GM21390 (cell line): ENCODE measurements at regions not wholly inside any gene's neighbourhood (a gene's known extent, or its start where the extent isn't known, plus 50 kb on each side); places are given as distances from the start of the nearest gene placed in this dataset.

Experiments used
- ATAC-seq: cut with Tn5 transposase; IDR thresholded peaks from one replicate; pipeline ENCODE4 v1.9.1; 2021; ENCODE audit not compliant: unreplicated experiment

- no peak for ATAC-seq
Measured at GRCh38 chr9:92186631-92187030, 71.4 kb upstream of the SPTLC1 start.

GRCh38 chr9:92185681-92186080 lies 70.5 kb upstream of the SPTLC1 start:
- no peak for ATAC-seq

- no peak for ATAC-seq
Measured at GRCh38 chr9:92185096-92185495, 69.9 kb upstream of the SPTLC1 start.

- no peak for ATAC-seq
Measured at GRCh38 chr9:92184041-92184564, 68.9 kb upstream of the SPTLC1 start.

- ATAC-seq, result no peak
Measured at GRCh38 chr9:92183449-92183848, 68.2 kb upstream of the SPTLC1 start.

- no peak for ATAC-seq
Measured at GRCh38 chr9:92181296-92181695, 66.1 kb upstream of the SPTLC1 start.

- ATAC-seq, result no peak
Measured at GRCh38 chr9:92180669-92181181, 65.5 kb upstream of the SPTLC1 start.

GRCh38 chr9:92180002-92180400 lies 64.8 kb upstream of the SPTLC1 start:
- ATAC-seq, result no peak

GRCh38 chr9:92179286-92180001 lies 64.2 kb upstream of the SPTLC1 start:
- ATAC-seq, result no peak

- no peak for ATAC-seq
Measured at GRCh38 chr9:92177591-92177990, 62.4 kb upstream of the SPTLC1 start.

- ATAC-seq, result no peak
Measured at GRCh38 chr9:92176800-92177185, 61.6 kb upstream of the SPTLC1 start.

- ATAC-seq, result no peak
Measured at GRCh38 chr9:92176068-92176799, 61.0 kb upstream of the SPTLC1 start.

- ATAC-seq, result no peak
Measured at GRCh38 chr9:92175441-92175840, 60.2 kb upstream of the SPTLC1 start.

GRCh38 chr9:92173318-92173717 lies 58.1 kb upstream of the SPTLC1 start:
- ATAC-seq, result peak; percentile 57

- ATAC-seq, result no peak
Measured at GRCh38 chr9:92171822-92172221, 56.6 kb upstream of the SPTLC1 start.

- no peak for ATAC-seq
Measured at GRCh38 chr9:92171281-92171680, 56.1 kb upstream of the SPTLC1 start.

GRCh38 chr9:92170848-92171247 lies 55.6 kb upstream of the SPTLC1 start:
- no peak for ATAC-seq

GRCh38 chr9:92165484-92165883 lies 50.3 kb upstream of the SPTLC1 start:
- no peak for ATAC-seq
